OCI-LY1 (cell line): ENCODE measurements at regions not wholly inside any gene's neighbourhood (a gene's known extent, or its start where the extent isn't known, plus 50 kb on each side); places are given as distances from the start of the nearest gene placed in this dataset.

Source experiments
- CTCF ChIP-seq: fragments of 200-600 bp; sonication (generic), shearing (Covaris generic); IDR thresholded peaks from 2 replicates; pipeline ENCODE4 v1.5.1; 2017; ENCODE audit warnings: mild to moderate bottlenecking, antibody characterized with exemption, low read length, moderate library complexity, mixed read lengths
- EZH2 ChIP-seq: fragments of 200-600 bp; sonication (generic), shearing (Covaris generic); IDR thresholded peaks from 2 replicates; pipeline ENCODE4 v1.8.0; 2017; ENCODE audit warnings: borderline replicate concordance, mixed run types, mild to moderate bottlenecking, antibody characterized with exemption, low read length, moderate library complexity, mixed read lengths

- no peak for TF ChIP-seq CTCF
- TF ChIP-seq EZH2: no peak
Measured at GRCh38 chr16:55044201-55044975, 113.7 kb downstream of the IRX5 start.
